HAP-1 (cell line): ENCODE measurements at regions not wholly inside any gene's neighbourhood (a gene's known extent, or its start where the extent isn't known, plus 50 kb on each side); places are given as distances from the start of the nearest gene placed in this dataset.
"Not testable (repeated sequence)": the region's sequence is repeated elsewhere in the genome, so short reads cannot be mapped to it uniquely, and the experiment has no call there.

Experiments used
- DNase-seq, 2 experiments: peaks; one replicate each; pipeline ENCODE4 v3.0.0-alpha.2; 2016 to 2020; ENCODE audit warnings: low spot score in 2 of 2
- H3K27me3 ChIP-seq: fragments of 250-450 bp; sonication (Bioruptor Pico); 2 replicates; pipeline ENCODE4 v1.5.1; 2020; ENCODE audit warnings: low read depth, mild to moderate bottlenecking, moderate library complexity
- H3K36me3 ChIP-seq: fragments of 250-450 bp; sonication (Bioruptor Pico); replicated peaks from 2 replicates; pipeline ENCODE4 v1.5.1; 2020; ENCODE audit warnings: mild to moderate bottlenecking
- H3K4me1 ChIP-seq: fragments of 250-450 bp; sonication (Bioruptor Pico); 2 replicates; pipeline ENCODE4 v1.5.1; 2020; ENCODE audit warnings: mild to moderate bottlenecking
- H3K4me3 ChIP-seq: fragments of 250-450 bp; sonication (Bioruptor Pico); 2 replicates; pipeline ENCODE4 v1.5.1; 2020; ENCODE audit warnings: mild to moderate bottlenecking, moderate library complexity
- H3K9me3 ChIP-seq: fragments of 250-450 bp; sonication (Bioruptor Pico); 2 replicates; pipeline ENCODE4 v1.5.1; 2020; ENCODE audit warnings: mild to moderate bottlenecking, moderate library complexity
- in situ Hi-C: fragments of 300-500 bp; cut with MboI; formaldehyde crosslinking; loops from 3 replicates; pipeline ENCODE4 v1.14.3; 2020; ENCODE audit warnings: low sequenced_read_pairs, inconsistent platforms, mixed read lengths

DNA sequence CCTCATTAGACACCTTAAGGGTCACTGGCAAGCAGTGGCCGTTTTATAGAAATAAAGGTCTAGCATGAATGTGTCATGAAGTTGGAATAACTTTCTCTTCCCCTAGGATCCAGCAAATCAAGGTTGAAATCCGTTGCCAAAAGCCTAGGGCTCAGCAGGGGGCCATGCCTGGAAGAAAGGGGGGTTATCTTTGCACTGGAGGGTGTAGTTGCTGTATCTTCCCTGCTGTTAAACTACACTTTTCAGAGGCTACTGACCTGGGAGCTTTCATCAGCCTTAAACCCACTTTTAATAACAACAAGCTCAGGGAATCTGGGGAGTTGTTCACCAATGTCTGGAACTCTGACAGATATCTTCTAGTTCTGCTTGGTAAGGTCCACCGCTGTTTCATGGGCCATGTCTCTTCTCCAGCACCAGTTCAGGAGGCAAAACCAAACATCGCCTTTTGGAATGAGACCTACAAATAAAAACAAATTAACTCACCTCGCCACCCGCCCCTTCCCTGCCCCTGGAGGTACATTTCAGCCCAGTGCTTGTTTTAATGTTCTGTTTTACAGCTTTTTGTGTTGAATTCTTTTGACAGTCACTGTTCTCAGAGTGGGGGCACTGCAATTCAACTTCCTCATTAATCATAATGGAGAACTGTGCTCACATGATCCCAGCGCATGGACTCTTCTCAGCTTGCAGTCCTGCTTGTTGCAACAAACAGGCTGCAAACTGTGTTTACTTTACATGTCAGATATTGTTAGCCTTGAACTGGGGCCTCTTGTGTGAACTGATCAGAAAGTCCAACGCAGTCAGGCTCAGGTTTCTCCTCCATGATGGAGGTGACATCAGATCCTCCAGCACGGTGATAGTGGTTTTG is 508.7 kb downstream of the KCNJ2 start:
- DNase-seq, result no peak
- in situ Hi-C loops, result no loop called here

DNA sequence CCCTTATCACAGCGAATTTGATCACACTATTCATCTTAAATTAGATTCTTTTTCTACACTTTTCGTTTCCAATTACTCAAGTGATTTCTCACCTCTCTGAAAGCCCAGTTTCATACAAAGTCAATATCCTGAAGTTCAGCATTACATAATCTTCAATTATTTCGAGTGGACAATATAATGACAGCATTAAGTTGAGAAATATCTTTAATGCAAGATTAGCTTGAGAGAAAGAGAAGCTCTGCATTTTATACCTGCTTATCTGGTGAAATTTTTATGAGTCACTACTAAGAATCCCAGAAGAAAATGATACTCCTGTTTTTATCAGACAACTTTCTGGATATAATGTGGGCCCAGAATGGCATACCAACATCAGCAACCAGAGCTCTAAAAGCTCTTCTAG is 509.6 kb downstream of the KCNJ2 start:
- H3K27me3 ChIP-seq, result no peaks in the 10 kb centered on the region
- no peak overlapping the region for H3K4me3 ChIP-seq
- in situ Hi-C loops, result no loop called here
- H3K4me1 ChIP-seq, result no peaks in the 10 kb centered on the region
- DNase-seq, result no peak
- H3K36me3 ChIP-seq, result no peaks in the 10 kb centered on the region
- no peaks in the 10 kb centered on the region for H3K9me3 ChIP-seq

More for the DNA sequence above, 508.7 kb downstream of the KCNJ2 start:
- H3K9me3 ChIP-seq, result no peaks in the 10 kb centered on the region
- H3K4me3 ChIP-seq, result no peak overlapping the region
- H3K4me1 ChIP-seq, result no peaks in the 10 kb centered on the region
- no peaks in the 10 kb centered on the region for H3K27me3 ChIP-seq
- no peaks in the 10 kb centered on the region for H3K36me3 ChIP-seq

DNA sequence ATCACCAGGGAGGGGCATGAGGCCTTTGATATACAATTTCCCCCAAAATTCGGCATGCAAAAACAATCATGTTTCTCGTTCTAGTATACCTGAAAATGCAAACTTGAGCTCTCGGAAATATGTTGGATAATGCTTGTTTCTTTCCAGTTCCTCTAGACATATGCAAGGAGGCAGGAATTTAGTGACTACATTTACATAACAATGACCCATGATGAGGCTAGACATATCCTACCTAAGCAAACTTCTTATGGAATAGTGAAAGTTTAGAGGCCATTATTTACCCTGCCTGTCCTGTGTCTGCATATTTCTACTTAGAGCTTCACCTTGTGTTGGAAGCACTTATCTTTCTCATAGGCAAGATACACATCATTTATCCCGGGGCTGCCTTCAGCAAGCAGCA is 514.6 kb downstream of the KCNJ2 start:
- no peaks in the 10 kb centered on the region for H3K36me3 ChIP-seq
- in situ Hi-C loops, result no loop called here
- no peak overlapping the region for H3K4me3 ChIP-seq
- DNase-seq, result no peak
- no peaks in the 10 kb centered on the region for H3K9me3 ChIP-seq
- H3K4me1 ChIP-seq, result no peaks in the 10 kb centered on the region
- H3K27me3 ChIP-seq, result no peaks in the 10 kb centered on the region

DNA sequence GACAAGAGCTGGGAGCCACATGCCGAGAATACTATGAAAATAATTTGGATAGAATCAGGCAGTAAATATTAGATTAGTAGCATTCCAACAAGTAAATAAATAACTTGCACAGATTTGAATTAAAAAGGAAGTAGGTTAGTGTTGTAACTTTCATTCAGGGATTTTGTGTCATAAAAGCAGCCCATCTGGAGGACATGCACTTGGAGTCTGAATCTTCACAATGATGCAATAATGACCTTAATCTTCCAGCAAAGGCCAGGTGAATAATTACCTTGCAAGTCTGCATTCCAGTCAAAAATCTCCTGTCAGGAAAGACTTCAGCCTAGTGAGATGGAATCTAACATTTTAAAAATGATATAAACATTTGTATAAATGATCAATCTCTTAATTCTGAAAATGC is 518.1 kb downstream of the KCNJ2 start:
- no peak for DNase-seq
- no peaks in the 10 kb centered on the region for H3K27me3 ChIP-seq
- in situ Hi-C loops, result no loop called here
- no peaks in the 10 kb centered on the region for H3K4me1 ChIP-seq
- H3K4me3 ChIP-seq, result no peak overlapping the region
- H3K9me3 ChIP-seq, result no peaks in the 10 kb centered on the region
- no peaks in the 10 kb centered on the region for H3K36me3 ChIP-seq

DNA sequence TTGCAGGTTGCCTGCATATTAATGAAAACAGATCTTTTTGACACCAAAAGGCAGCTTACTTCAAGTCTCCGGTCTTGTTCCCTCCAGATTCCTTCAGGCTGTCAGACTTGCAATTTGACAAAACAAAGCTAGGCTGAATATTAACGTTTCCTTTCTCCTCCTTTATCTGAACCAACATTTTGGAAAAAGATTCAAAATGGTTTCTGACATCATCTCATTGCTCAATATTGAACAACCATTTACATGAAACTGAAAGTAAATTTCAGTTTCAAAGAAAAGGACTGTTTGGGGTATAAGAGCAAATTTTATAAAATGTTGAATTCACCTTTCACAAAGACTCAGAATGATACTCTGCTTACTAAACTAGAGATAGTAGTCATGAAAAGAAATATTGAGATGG is 521.8 kb downstream of the KCNJ2 start:
- H3K36me3 ChIP-seq, result no peaks in the 10 kb centered on the region
- H3K9me3 ChIP-seq, result no peaks in the 10 kb centered on the region
- in situ Hi-C loops, result no loop called here
- no peak overlapping the region for H3K4me3 ChIP-seq
- DNase-seq, result no peak
- H3K4me1 ChIP-seq, result no peaks in the 10 kb centered on the region
- no peaks in the 10 kb centered on the region for H3K27me3 ChIP-seq

DNA sequence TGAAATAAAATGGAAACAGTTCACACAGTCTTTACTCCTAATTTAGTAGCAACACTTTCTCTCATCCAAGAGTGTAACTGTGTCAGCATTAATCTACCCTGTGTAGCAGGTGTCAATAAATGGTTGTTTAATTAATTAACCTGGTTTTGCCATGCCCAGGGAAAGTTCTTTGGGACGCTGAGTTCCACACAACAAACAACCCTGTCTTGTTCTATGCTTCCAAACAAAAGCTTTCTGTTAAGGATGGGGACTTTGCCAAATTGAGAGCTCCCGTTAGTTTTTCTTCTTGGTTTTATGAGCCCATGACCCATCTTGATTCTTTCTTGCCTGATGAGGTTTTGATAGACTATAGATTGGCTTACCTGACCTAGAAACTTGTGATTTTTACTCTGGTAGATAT is 530.1 kb downstream of the KCNJ2 start:
- H3K4me1 ChIP-seq, result no peaks in the 10 kb centered on the region
- DNase-seq, result no peak
- H3K4me3 ChIP-seq, result no peak overlapping the region
- no peaks in the 10 kb centered on the region for H3K27me3 ChIP-seq
- no peaks in the 10 kb centered on the region for H3K36me3 ChIP-seq
- no peaks in the 10 kb centered on the region for H3K9me3 ChIP-seq
- in situ Hi-C loops, result no loop called here

DNA sequence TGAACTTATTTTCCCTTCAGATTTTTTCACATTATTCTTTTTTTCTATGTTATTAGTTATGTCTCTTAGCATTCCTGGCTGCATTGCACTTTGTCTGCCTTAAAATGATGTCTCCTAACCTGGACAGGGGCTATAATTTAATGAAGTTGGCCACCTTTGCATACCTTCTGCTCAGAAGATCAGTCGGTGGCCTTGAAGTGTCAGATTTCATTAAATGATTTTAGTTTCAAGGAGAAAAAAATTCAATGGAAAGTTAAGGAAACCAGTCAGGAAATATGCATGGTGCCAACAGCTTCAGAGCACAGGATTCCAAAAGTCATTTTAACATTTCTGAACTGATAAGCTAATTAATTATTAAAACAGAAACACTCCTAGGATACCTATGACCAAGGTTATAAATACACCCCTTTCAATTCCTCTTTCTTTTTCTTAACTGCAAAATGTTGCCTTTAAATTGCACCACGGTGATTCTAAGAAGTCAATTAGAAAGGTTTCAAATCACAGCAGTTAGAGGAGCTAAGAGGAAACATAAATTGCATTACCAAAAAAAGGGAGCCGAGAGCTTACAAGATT is 533.4 kb downstream of the KCNJ2 start:
- no peaks in the 10 kb centered on the region for H3K4me1 ChIP-seq
- in situ Hi-C loops, result no loop called here
- DNase-seq, result no peak

DNA sequence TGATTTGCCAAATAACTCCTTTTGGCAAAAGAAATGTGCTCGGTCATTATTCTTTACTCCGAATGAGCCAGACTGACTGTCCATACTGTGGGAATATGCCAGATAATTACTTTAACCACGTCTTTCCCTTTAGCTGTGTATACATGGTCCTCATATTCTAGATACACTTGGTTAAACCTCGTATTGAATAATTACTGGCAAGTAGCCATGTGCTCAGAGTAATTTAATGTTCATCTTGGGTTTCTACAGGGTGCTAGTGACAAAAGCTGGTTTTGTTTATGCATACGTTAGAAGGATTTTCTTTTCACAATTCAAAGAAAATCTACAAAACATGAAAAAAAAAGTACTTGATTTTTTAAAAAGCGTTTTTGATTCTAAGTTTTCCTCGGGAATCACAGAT is 540.3 kb downstream of the KCNJ2 start:
- no peaks in the 10 kb centered on the region for H3K27me3 ChIP-seq
- H3K9me3 ChIP-seq, result no peaks in the 10 kb centered on the region
- no peak overlapping the region for H3K4me3 ChIP-seq
- no peak for DNase-seq
- in situ Hi-C loops, result no loop called here
- H3K4me1 ChIP-seq, result no peaks in the 10 kb centered on the region
- H3K36me3 ChIP-seq, result no peaks in the 10 kb centered on the region

More for the DNA sequence above, 533.4 kb downstream of the KCNJ2 start:
- Histone ChIP-seq H3K9me3 (no peaks in the 10 kb centered on the region), H3K4me3 (no peak overlapping the region), H3K36me3 (no peaks in the 10 kb centered on the region), H3K27me3 (no peaks in the 10 kb centered on the region)

DNA sequence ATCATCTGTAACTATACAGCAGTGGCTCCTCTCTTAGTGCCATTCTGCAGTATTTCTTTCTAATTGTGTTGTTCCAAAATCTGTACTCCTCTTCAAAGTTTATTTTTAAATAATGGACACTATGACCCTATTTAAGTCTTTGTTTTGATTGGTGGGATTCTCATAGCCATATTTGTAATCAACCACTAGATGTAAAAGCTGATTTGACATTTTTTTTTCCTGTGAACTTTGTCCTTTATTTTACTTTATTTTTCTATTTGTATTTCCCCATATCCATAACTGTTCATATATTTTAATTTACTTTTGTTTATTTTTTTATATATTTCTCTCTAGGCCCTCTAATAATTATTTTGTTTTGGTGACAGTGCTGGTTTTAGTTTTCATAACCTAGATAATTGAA is 544.4 kb downstream of the KCNJ2 start:
- in situ Hi-C loops, result no loop called here
- DNase-seq, result no peak
- Histone ChIP-seq H3K4me3 (no peak overlapping the region), H3K9me3 (no peaks in the 10 kb centered on the region), H3K4me1 (no peaks in the 10 kb centered on the region), H3K36me3 (no peaks in the 10 kb centered on the region), H3K27me3 (no peaks in the 10 kb centered on the region)

DNA sequence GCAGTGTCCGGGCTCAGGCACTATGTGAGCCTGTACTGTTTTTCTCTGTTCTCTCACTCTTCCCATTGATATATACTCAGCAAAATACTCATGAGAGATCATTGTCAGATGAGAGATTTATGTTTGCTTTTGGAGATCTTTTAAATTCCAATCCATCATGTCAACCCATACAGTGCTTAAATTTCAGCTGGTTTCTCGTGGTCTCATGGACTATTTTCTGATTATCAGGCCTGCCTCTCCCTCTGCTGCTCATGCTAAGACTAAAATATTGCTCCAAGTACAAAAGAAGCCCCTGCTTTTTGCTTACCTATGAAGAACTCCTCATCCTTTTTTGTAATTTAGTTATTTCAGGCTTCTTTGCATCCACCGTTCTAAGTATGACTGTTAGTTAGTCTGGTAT is 547.2 kb downstream of the KCNJ2 start:
- Histone ChIP-seq H3K4me3 (no peak overlapping the region), H3K9me3 (no peaks in the 10 kb centered on the region), H3K27me3 (no peaks in the 10 kb centered on the region), H3K4me1 (no peaks in the 10 kb centered on the region), H3K36me3 (no peaks in the 10 kb centered on the region)
- no peak for DNase-seq
- in situ Hi-C loops, result no loop called here

DNA sequence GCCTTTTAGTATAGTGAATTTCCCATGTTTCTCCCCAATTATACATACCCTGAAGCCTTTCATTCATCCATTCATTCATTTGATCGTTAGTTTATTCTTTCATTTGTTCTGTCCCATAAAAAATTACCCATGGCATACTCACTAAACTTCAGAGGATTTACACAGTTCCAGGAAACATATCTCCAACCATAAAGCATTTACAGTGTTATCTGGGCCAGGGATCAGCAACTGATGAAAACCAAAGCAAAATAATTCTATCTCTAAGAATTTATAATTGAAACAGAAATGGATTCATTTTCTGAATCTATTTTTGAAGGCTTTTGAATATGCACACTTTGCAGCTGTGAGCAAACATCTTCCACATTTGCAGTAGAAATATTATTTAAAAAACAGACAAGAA is 547.7 kb downstream of the KCNJ2 start:
- Histone ChIP-seq H3K27me3 (no peaks in the 10 kb centered on the region), H3K4me1 (no peaks in the 10 kb centered on the region), H3K4me3 (no peak overlapping the region), H3K9me3 (no peaks in the 10 kb centered on the region), H3K36me3 (no peaks in the 10 kb centered on the region)
- no peak for DNase-seq
- in situ Hi-C loops, result no loop called here

DNA sequence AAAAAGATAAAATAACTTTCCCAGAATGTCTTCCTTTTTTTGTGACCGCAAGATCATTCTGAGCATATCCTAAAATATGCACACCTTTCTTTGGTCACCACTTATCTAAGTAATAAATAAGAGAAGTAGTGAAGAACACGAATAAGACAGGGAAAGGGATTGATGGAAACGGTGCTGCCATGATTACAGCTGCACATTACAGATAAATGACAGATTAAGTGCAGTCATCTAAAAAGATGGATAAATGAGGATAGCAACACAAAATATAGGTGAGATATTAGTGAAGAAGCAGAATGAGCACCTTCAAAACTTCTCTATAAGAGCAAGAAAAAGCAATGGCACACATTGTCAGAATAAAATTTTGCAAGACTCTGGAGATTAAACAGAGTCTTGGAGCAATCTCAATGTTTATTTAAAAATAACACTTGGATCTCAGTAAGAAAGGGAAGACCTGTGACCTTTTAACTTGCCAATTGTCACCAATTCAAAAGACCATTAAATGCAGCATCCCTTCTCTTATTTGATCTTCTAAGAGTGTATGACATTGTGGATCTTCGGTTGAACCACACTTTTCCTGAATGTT is 567.1 kb downstream of the KCNJ2 start:
- in situ Hi-C loops, result no loop called here
- no peaks in the 10 kb centered on the region for H3K4me1 ChIP-seq
- H3K27me3 ChIP-seq, result no peaks in the 10 kb centered on the region
- no peak for DNase-seq
- H3K4me3 ChIP-seq, result no peak overlapping the region
- no peaks in the 10 kb centered on the region for H3K36me3 ChIP-seq
- H3K9me3 ChIP-seq, result no peaks in the 10 kb centered on the region

DNA sequence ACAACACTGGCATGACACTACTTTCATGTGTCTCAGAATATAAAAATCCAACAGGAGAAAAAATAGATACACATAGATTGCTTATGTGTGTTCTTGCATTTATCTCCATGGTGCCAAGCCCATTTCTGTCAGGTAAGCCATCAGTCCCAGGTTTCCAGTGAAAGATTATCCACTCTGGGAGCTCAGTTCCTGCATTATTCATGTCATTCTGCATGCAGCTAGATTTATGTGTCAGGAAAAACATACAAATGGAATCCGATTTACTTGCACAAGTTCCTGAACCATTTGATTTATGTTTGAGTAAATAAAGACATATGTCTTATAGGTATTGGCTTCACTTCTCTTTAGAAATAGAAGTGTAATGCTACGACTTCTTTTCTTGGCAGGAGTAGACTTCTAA is 569.7 kb downstream of the KCNJ2 start:
- no peak overlapping the region for H3K4me3 ChIP-seq
- no peaks in the 10 kb centered on the region for H3K27me3 ChIP-seq
- DNase-seq, result no peak
- in situ Hi-C loops, result no loop called here
- no peaks in the 10 kb centered on the region for H3K9me3 ChIP-seq
- no peaks in the 10 kb centered on the region for H3K4me1 ChIP-seq
- H3K36me3 ChIP-seq, result no peaks in the 10 kb centered on the region

DNA sequence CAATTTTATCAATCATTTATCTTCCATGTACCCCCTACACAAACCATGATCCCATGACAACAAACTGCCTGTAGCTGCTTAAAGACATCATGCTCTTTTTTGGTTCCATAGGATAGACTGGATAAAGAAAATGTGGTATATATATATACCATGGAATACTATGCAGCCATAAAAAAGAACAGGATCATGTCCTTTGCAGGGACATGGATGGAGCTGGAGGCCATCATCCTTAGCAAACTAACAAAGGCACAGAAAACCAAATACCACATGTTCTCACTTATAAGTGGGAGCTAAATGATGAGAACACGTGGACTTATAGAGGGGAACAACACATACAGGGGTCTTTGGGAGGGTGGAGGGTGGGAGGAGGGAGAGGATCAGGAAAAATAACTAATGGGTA is 577.2 kb downstream of the KCNJ2 start:
- DNase-seq, in situ Hi-C loops, H3K36me3 ChIP-seq, H3K27me3 ChIP-seq, H3K4me3 ChIP-seq, H3K4me1 ChIP-seq, H3K9me3 ChIP-seq: not testable (repeated sequence)
